Nucleus accumbens (tissue), 56 donors: ENCODE measurements at regions not wholly inside any gene's neighbourhood (a gene's known extent, or its start where the extent isn't known, plus 50 kb on each side); places are given as distances from the start of the nearest gene placed in this dataset.

ENCODE experiments used
- DNase-seq, 56 donors: peaks; one replicate each; lab custom pipeline; 2025; lab: John Stamatoyannopoulos, UW

- DNase-seq, result no peak
Measured at GRCh38 chr17:15177343-15177742, 87.8 kb downstream of the PMP22 start.

- no peak for DNase-seq
Measured at GRCh38 chr17:15175356-15175755, 89.8 kb downstream of the PMP22 start.

DNA sequence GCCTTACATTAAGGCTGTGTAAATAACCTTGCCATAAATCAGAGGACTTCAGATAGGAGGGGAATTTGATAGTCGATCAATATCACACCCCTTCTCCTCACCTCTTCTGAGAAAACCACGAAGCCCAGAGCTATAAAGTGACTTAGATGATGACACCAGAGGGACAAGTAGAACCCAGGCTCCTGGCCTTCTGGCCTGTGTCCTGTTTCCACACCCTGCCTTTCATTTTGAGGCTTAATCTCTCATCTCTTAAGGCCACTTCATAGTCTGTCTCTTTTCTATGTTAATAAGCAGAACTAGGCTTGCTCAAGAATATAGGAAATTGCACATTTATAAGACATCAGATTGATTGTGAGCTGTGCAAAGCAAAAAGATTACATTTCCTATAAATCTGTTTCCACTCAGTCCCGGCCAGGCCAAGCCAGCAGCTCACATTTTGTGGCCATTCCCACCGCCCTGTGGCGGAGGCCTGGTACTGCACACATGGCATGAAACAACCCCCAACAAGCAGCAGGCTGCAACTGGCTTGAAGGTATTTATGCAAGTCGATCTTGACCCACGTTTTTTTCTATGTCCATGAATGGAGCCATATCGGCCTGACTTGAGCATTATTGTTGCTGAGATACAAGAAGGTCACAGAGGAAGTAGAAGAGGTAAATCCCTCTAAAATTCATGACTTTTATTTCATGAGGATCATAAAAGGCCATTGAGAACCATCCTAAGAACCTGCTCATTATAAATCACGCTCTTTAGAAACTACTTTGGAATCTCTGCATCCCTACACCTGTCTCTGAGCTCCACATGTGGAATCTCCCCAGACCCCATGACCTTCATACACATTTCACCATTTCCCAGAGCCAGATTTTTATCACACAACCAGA lies 93.7 kb downstream of the PMP22 start:
- DNase-seq, result peak in 50 of 56 donors; percentile 5 to 77 (median 36)

DNA sequence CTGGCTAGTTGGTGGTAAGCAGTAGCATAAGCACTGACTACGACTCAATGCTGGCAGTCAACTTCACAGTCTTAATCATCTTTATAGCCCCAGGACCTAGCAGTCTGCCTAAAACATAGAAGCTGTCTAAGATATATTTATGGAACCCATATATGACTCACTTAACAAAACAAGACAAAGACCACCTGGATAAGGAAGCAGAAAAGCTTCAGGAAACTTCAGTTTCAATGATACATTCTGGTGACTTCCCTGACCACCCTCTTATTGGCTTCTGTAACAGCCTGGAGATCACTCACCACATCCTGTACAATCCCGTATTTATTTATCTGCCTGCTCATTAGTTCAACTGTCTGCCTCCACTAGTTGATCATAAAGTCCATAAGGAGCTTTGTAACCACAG lies 95.5 kb downstream of the PMP22 start:
- DNase-seq, result no peak

DNA sequence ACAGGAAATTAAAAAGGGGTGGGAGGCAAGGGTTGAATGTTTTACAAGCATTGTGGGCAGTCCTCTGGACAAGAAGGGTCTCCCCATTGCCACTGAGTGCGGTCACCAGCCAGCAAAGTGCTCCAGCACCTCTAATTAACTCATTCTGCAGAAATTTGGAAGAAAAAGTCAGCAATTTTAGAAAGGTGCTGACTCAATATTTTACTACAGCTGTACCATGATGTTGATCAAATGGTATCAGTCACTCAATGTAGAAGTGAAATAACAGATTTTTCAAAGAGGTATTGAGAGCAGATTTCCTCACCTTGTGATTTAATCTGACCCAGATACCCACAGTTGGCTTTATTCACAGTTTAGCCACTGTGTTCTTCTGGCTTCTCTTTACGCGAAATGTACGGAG lies 96.7 kb downstream of the PMP22 start:
- DNase-seq, result no peak

- no peak for DNase-seq
Measured at GRCh38 chr17:15161395-15161794, 103.7 kb downstream of the PMP22 start.

DNA sequence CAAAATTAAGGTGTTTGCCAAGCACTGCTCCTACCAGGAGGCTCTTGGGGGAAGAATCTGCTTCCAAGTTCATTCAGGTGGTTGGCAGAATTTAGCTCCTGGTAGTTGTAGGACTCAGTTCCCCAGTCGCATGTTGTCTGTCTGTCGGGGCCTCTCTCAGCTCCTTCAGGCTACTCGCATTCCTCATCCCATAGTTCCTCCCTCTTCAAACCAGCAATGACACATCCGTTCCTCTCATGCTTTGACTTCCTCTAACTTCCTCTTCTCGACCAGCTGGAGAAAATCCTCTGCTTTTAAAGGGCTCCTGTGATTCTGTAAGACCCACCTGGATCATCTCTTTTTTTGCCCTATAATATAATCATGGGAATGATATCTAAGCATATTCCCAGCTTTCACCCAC lies 108.1 kb downstream of the PMP22 start:
- no peak for DNase-seq

DNA sequence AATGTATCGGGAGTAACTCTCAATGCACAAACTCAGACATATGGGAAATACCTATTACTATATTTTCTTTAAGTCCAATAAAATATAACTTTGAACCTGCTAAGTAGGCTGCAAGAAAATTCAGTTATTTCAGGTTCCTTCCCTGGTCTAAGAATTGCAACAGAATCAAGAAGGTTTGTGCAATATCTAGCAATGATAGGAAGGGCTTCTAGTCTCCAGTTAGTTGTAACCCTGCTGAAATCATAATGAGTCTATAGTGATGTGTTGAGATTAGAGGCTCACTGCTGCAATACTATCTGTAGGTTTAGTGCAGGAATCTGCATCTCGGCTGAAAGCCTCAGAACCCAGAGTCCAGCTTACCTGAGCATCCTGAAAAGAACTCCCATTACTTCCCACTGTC lies 110.5 kb downstream of the PMP22 start:
- DNase-seq, result no peak

- no peak for DNase-seq
Measured at GRCh38 chr17:15145621-15146020, 119.5 kb downstream of the PMP22 start.

- DNase-seq, result no peak
Measured at GRCh38 chr17:15143524-15143923, 121.6 kb downstream of the PMP22 start.

- DNase-seq, result no peak
Measured at GRCh38 chr17:15134363-15134762, 130.8 kb downstream of the PMP22 start.

- DNase-seq, result no peak
Measured at GRCh38 chr17:15133826-15134225, 131.3 kb downstream of the PMP22 start.

DNA sequence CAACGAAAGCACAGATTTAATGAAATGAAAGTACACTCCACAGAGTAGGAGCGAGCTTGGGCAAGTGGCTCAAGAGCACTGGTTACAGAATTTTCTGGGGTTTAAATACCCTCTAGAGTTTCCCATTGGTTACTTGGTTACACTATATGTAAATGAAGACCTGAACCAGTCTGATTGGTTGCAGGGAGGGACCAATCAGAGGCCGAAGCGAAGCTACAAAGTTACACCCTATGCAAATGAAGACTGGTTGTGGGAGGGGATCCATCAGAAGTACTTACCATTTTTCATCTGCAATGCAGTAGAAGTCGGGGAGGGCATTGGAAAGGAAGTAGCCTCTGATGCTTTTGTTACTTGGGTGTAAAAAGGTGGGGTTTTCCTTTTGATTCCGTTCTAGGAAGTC lies 132.0 kb downstream of the PMP22 start:
- DNase-seq, result no peak

GRCh38 chr17:15130426-15130825 lies 134.7 kb downstream of the PMP22 start:
- DNase-seq, result no peak

DNA sequence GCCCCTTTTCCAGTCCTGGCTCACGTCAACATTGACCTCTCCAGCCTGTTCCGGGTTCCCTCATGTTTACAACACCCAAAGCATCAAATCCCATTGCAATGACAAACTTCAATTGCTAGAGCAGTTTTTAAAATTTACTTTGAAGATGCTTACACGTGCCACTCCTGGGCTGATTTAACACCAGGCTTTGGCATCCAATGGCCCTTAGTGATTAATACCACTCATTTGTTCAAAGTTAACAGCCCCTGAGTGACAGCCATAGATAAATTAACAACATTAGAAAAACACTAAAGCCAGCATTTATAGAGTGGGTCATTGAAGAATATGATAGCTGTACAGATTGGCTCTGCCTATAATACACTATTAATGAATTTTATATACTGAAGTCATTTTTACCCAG lies 135.1 kb downstream of the PMP22 start:
- no peak for DNase-seq

DNA sequence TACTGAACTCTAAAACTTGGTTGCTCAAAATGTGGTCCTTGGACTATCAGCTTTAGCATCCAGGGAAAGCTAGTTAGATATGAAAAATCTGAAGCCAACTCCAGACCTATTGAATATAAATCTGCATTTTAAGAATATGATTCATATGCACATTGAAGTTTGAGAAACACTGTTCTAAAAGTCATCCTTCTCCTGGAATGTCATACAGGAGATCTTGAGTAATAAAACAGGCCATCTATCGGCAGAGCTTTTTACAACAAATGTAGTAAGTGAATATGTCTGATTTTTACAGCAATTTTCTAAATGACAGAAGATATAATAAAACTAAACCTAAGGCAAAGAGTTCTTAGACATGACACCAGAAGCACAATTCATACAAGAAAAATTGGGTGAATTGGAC lies 140.4 kb downstream of the PMP22 start:
- DNase-seq, result no peak

GRCh38 chr17:15124264-15124595 lies 140.9 kb downstream of the PMP22 start:
- DNase-seq, result no peak

DNA sequence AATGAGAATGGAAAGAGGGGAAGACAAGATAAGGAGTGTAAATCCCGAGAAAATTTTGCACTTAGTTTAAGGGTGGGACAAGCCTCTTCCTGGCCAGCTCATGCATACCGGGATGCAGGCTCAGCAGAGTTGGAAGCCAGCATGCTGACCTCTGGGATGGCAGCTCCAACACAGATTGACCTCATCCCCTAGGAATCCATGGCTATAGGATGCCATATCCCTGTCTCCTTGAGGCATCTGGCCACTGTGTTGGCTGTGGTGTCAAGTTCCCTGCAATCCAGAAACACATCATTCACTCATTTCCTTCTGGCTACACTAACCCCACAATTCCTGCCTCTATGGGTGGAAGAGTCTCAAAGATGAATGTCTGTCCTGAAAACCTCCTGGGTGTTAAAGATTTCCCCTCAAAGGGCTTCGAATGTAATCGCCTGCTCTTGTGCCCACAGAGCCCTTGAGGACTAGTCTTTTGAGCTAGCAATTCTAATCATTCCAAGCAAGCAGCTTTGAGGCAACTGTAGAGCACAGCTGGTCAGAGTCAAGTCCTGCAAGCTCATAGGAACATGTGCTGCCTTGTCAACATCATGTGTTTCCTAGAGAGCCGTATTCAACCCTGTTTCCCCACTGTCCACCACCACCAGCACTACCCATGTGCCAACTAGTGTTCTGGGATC lies 141.4 kb downstream of the PMP22 start:
- no peak for DNase-seq

DNA sequence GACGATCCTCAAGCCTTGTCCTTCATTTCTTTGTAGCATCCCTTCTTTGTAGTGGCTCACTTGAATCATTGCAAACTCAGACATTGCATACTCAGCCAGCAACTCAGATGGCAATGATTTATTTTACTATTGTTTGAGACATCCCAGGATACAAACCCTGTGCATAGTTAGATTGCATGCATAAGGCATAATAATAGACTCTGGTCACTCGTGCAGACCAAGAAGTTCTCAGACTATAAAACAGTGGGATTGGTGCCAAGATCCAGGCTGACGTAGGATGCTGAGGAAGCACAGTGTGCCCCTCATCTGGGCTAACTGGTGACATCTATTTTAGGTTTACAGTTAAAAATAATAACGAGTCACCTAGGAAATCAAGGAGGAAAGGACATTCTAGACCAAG lies 142.3 kb downstream of the PMP22 start:
- DNase-seq, result no peak

DNA sequence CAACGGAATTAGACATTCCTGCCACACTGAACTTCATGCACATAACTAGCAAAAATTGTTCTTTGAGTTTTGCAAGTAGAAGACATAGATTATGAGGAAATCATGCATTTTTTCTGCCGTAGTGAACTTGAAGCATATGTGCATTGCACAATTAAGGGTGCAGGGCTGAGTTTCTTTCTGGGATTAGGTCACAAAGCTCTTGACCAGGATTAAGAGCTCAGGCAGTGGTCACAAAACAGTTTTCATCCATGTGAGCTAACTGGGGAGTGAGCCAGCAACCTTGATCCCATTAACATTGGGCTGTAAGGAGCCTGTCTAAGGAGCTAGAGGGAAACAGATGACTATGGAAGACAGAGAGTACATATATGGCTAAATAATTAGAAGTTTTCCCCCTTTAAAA lies 143.7 kb downstream of the PMP22 start:
- no peak for DNase-seq

GRCh38 chr17:15119968-15120367 lies 145.2 kb downstream of the PMP22 start:
- no peak for DNase-seq

- no peak for DNase-seq
Measured at GRCh38 chr17:15117239-15117638, 147.9 kb downstream of the PMP22 start.
